Esophagus squamous epithelium (tissue), 5 donors: ENCODE measurements at regions not wholly inside any gene's neighbourhood (a gene's known extent, or its start where the extent isn't known, plus 50 kb on each side); places are given as distances from the start of the nearest gene placed in this dataset.

ENCODE experiments used
- DNase-seq: peaks from one replicate; lab custom pipeline; 2025; lab: John Stamatoyannopoulos, UW
- H3K27ac ChIP-seq, 4 donors: fragments of 200-600 bp; sonication (generic); one replicate each; pipeline ENCODE4 v1.5.1; 2016 to 2019; ENCODE audit warnings: mild to moderate bottlenecking in 1 of 4
- H3K27me3 ChIP-seq, 4 donors: fragments of 200-600 bp; sonication (generic); 1 replicate in 3 of 4; 2 replicates in 1 of 4; pipeline versions ENCODE4 v1.5.1 to v1.6.0; 2017 to 2021; ENCODE audit warnings: antibody characterized with exemption in 1 of 4
- H3K36me3 ChIP-seq, 3 donors: fragments of 200-600 bp; sonication (generic); one replicate each; pipeline ENCODE4 v1.5.1; 2016 to 2019
- H3K4me1 ChIP-seq, 3 donors: fragments of 200-600 bp; sonication (generic); one replicate each; pipeline ENCODE4 v1.5.1; 2017 to 2019
- H3K4me3 ChIP-seq, 4 donors: fragments of 200-600 bp; sonication (generic); 1 replicate in 3 of 4; 2 replicates in 1 of 4; pipeline ENCODE4 v1.5.1; 2016 to 2019; ENCODE audit warnings: mild to moderate bottlenecking in 2 of 4, moderate library complexity in 1 of 4
- H3K9me3 ChIP-seq, 3 donors: fragments of 200-600 bp; sonication (generic); one replicate each; pipeline ENCODE4 v1.5.1; 2016 to 2019
- POLR2A ChIP-seq, 4 donors: fragments of 450-650 bp; IDR thresholded peaks; one replicate each; pipeline ENCODE4 v1.6.1; 2017; ENCODE audit warnings: antibody characterized with exemption in 4 of 4, mild to moderate bottlenecking in 4 of 4, moderate library complexity in 3 of 4
- WGBS, 2 donors: methylation state at CpG; one replicate each; pipeline ENCODE4 v1.1.5; 2018; 5-methylcytosine and 5-hydroxymethylcytosine counted together
- intact Hi-C: fragments of 100-400 bp; cut with DNase I; formaldehyde crosslinking; loops from one replicate; pipeline ENCODE4 v1.15.0; 2022
- TF ChIP-seq, protein P1 (sequence below), 6 experiments: fragments of 450-650 bp in 4 of 6; fragments of 200-600 bp in 2 of 6; sonication (generic) in 2 of 6; IDR thresholded peaks; one replicate each; pipeline ENCODE4 v1.5.1; 2016 to 2019; ENCODE audit warnings: antibody characterized with exemption in 6 of 6, mild to moderate bottlenecking in 4 of 6, moderate library complexity in 4 of 6
- donor health status: DM: yes; HTN: yes; CAD: no.

DNA sequence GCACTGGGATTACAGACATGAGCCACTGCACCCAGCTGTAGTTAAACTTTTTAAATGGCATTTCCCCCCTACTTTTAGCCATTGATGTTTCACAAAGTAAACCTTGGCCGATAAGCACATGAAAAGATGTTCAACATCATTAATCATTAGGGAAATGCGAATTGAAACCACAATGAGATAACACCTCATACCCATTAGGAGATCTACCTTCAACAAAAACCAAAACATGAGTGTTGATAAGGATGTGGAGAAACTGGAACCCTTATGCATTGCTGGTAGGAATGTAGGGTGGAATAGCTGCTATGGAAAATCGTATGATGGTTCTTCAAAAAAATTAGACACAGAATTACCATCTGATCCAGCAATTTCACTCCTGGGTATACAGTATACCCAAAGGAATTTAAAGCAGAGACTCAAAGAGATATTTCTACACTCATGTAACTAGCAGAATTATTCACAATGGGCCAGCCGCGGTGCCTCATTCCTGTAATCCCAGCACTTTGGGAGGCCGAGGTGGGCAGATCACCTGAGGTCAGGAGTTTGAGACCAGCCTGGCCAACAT is 286.5 kb upstream of the JARID2 start:
- H3K4me3 ChIP-seq = no peak overlapping the region
- no peak overlapping the region for H3K27ac ChIP-seq
- H3K36me3 ChIP-seq = no peaks in the 10 kb centered on the region
- no peak for DNase-seq
- H3K4me1 ChIP-seq = no peaks in the 10 kb centered on the region
- 85% methylated on average over 6 of the region's 6 CpGs for WGBS, 2 donors
- no peak for TF ChIP-seq POLR2A (IDR thresholded peaks at IDR 0.05)
- TF ChIP-seq, protein P1, sequence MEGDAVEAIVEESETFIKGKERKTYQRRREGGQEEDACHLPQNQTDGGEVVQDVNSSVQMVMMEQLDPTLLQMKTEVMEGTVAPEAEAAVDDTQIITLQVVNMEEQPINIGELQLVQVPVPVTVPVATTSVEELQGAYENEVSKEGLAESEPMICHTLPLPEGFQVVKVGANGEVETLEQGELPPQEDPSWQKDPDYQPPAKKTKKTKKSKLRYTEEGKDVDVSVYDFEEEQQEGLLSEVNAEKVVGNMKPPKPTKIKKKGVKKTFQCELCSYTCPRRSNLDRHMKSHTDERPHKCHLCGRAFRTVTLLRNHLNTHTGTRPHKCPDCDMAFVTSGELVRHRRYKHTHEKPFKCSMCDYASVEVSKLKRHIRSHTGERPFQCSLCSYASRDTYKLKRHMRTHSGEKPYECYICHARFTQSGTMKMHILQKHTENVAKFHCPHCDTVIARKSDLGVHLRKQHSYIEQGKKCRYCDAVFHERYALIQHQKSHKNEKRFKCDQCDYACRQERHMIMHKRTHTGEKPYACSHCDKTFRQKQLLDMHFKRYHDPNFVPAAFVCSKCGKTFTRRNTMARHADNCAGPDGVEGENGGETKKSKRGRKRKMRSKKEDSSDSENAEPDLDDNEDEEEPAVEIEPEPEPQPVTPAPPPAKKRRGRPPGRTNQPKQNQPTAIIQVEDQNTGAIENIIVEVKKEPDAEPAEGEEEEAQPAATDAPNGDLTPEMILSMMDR (IDR thresholded peaks at IDR 0.05) = no peak
- intact Hi-C loops = no loop called here
- peaks cover 0 to 14% (median 0%) of the 10 kb centered on the region in 3 donors for H3K9me3 ChIP-seq
- no peaks in the 10 kb centered on the region for H3K27me3 ChIP-seq

DNA sequence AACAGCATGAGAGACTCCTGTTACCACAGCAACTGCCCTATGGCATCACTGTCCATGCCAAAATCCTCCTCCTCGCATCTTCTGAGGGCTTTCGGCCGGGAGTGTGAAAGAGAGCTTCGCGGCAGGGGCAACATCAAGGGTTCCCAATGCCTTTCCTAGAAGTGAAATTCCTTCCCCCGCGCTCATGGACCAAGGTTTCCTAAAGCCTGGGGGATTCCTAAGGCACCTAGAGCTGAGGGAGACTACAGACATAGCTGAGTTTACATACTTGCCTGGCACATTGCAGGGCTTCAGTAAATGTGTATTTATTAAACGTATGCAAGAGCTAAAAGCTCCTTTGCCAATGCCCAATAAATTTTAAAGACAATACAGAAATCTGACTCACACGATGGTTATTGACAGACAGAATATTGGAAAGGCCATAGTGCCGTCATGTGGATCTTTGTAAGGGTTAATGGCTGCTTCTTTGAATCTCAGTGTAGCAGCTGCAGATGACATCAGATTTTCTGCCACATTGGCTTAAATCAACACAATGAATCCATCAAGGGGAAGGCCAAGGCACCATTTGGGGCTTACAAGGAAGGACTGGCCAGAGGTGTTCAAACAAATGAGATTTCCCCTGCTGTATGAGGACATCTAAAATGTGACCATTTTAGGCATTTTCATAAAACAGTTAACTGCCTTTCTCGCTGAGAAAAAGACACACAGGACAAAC is 281.2 kb upstream of the JARID2 start:
- DNase-seq = no peak
- Histone ChIP-seq H3K4me3 (no peak overlapping the region), H3K27me3 (no peaks in the 10 kb centered on the region), H3K27ac (no peak overlapping the region), H3K9me3 (no peaks in the 10 kb centered on the region), H3K36me3 (no peaks in the 10 kb centered on the region), H3K4me1 (peaks cover 0 to 14% (median 8%) of the 10 kb centered on the region in 3 donors)
- intact Hi-C loops = no loop called here
- WGBS, 2 donors = 83 to 84% methylated on average over 11 of the region's 11 CpGs
- TF ChIP-seq, protein P1 (IDR thresholded peaks at IDR 0.05) = no peak
- no peak for TF ChIP-seq POLR2A (IDR thresholded peaks at IDR 0.05)

DNA sequence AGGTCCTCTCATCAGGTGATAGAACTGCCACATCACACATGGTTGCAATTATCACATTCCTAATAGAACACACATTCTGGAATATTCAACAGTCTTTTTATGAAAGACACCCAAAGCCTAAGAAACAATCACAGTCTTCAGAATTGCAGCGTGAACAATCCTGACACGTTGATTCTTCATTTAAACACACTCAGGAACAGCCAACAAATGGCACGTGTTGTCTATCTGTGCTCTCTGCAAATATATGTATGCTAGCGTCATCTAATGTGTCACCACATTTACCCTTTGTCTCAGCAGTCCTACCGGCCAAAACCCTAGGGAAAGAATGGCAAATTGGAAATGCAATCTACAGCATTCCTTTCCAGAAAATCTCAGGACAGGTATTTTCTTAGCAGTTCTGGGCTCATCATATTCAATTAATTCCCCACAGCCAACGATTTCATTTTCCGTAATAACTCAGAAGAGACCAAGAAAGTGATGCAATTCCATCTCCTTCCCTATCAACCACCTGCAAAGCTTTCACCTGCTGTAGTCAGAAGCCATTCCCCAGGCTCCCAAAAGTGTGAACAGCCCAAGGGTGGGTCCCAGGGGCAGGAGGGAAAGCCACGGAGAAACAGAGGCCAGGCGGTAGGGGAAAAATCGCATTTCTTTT is 280.3 kb upstream of the JARID2 start:
- H3K4me3 ChIP-seq = no peak overlapping the region
- no peak overlapping the region for H3K27ac ChIP-seq
- H3K4me1 ChIP-seq = peaks cover 0 to 14% (median 8%) of the 10 kb centered on the region in 3 donors
- H3K36me3 ChIP-seq = no peaks in the 10 kb centered on the region
- DNase-seq = no peak
- no peaks in the 10 kb centered on the region for H3K27me3 ChIP-seq
- H3K9me3 ChIP-seq = no peaks in the 10 kb centered on the region
- 77 to 85% methylated on average over 10 of the region's 10 CpGs for WGBS, 2 donors
- intact Hi-C loops = no loop called here
- no peak for TF ChIP-seq POLR2A (IDR thresholded peaks at IDR 0.05)
- TF ChIP-seq, protein P1 (IDR thresholded peaks at IDR 0.05) = no peak

DNA sequence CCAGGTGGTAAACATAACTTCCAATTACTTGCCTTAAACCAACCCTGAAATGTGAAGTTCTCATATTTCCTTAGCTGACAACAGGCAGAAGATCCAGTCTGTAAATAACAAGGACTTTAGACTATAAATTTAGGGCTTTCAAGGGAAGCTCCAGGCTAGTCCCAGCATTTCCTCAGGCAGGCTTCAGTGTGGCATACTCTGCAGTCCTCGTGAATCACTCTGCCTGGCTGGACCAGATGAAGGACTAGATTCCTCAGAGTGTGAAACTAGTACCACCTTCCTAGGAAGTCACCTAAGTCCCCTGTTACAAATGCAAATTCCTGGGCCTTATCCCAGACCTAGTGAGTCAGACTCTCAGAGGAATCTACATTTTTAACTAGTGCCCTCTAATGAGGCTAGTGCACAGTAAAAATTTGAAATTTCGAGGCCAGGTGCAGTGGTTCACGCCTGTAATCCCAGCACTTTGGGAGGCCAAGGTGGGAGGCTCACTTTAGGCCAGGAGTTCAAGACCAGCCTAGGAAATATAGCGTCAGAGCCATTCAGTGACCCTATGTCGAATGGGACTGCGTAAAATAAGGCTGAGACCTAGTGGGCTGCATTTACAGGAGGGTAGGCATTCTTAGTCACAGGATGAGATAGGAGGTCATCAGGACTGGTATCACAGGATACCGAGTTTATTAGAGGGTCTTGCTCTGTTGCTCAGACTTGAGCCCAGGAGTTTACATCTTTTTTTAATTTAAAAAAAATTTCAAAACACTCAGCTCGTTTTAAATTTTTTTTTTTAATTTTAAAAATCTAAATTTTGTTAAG is 279.6 kb upstream of the JARID2 start:
- no peak overlapping the region for H3K27ac ChIP-seq
- DNase-seq = no peak
- TF ChIP-seq, protein P1 (IDR thresholded peaks at IDR 0.05) = no peak
- no peak for TF ChIP-seq POLR2A (IDR thresholded peaks at IDR 0.05)
- intact Hi-C loops = no loop called here
- peaks cover 0 to 14% (median 8%) of the 10 kb centered on the region in 3 donors for H3K4me1 ChIP-seq
- H3K9me3 ChIP-seq = no peaks in the 10 kb centered on the region
- 81 to 94% methylated on average over 7 of the region's 8 CpGs for WGBS, 2 donors
- H3K4me3 ChIP-seq = no peak overlapping the region
- H3K27me3 ChIP-seq = no peaks in the 10 kb centered on the region
- no peaks in the 10 kb centered on the region for H3K36me3 ChIP-seq
